ENCODE measurements at regions not wholly inside any gene's neighbourhood (a gene's known extent, or its start where the extent isn't known, plus 50 kb on each side); places are given as distances from the start of the nearest gene placed in this dataset.

GRCh38 chr5:38207343-38207742, 51.0 kb upstream of the EGFLAM start:
- H3K27ac Mint-ChIP-seq: no peak overlapping the region
- no peaks in the 10 kb centered on the region for H3K9me3 Mint-ChIP-seq
- no peaks in the 10 kb centered on the region for H3K36me3 Mint-ChIP-seq
- H3K4me1 Mint-ChIP-seq: no peaks in the 10 kb centered on the region
- POLR2A ChIA-PET: no interaction called here
- peaks cover 6% of the 10 kb centered on the region for H3K27me3 Mint-ChIP-seq
- ATAC-seq (ENCODE audit: low read depth) (no peak), DNase-seq (no peak)
- H3K4me3 Mint-ChIP-seq: no peak overlapping the region

DNA sequence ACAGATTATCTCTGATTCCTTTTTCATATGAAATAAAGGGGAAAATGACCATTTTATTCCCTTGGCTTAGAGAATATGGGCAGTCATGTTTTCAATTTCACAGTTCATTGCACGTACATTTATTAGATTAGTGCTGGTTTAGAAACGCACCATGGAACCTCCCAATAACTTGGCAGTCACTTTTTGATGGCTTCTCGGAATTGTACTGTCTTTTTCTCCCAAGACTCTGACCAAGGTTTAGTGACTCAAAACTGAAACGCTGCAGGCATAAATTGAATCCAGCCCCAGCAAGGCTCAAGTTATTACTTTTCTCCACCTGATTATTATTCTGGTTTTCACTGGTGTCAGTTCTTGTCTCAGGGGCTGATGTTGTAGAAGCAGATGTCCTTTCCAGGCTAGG, 55.6 kb upstream of the EGFLAM start:
- H3K4me1 Mint-ChIP-seq: no peaks in the 10 kb centered on the region
- H3K36me3 Mint-ChIP-seq: no peaks in the 10 kb centered on the region
- POLR2A ChIA-PET: no interaction called here
- ATAC-seq (ENCODE audit: low read depth) (no peak), DNase-seq (no peak)
- no peaks in the 10 kb centered on the region for H3K9me3 Mint-ChIP-seq
- no peak overlapping the region for H3K27ac Mint-ChIP-seq
- no peak overlapping the region for H3K4me3 Mint-ChIP-seq
- peaks cover 3% of the 10 kb centered on the region for H3K27me3 Mint-ChIP-seq

DNA sequence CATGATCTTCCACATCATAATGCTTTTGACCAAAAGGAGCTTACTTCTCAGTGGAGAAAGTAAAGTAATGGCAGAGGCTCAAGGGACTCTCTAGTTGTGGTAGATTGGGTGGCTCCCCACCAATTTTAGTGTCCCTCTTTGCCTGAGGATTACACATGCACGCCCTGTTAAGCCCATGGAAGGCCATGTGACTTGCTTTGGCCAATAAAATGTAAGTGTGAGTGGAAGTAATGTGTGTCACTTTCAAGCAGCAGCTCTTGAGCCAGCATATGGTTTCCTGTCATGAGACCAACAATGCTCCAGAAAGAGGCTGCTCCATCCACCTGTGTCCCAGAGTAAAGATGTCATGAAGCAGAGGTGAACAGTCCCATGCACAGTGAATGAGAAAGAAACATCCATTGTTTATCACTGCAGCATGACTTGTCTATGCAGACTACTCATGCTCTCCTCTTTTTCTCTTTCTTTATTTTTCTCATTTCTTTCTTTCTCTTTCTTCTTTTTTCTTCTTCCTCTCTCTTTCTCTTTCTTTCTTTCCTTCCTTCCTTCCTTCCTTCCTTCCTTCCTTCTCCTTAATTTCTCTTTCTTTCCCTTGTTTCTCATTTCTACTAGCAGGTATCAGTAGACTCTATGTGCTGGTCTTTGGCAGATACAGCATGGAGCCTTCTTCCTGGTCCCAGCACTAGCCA, 57.3 kb upstream of the EGFLAM start:
- H3K27ac Mint-ChIP-seq: no peak overlapping the region
- no peak for ATAC-seq (ENCODE audit: low read depth)
- H3K9me3 Mint-ChIP-seq: no peaks in the 10 kb centered on the region
- no peaks in the 10 kb centered on the region for H3K36me3 Mint-ChIP-seq
- DNase-seq: no peak
- no peaks in the 10 kb centered on the region for H3K27me3 Mint-ChIP-seq
- H3K4me3 Mint-ChIP-seq: no peak overlapping the region
- POLR2A ChIA-PET: no interaction called here
- no peaks in the 10 kb centered on the region for H3K4me1 Mint-ChIP-seq

DNA sequence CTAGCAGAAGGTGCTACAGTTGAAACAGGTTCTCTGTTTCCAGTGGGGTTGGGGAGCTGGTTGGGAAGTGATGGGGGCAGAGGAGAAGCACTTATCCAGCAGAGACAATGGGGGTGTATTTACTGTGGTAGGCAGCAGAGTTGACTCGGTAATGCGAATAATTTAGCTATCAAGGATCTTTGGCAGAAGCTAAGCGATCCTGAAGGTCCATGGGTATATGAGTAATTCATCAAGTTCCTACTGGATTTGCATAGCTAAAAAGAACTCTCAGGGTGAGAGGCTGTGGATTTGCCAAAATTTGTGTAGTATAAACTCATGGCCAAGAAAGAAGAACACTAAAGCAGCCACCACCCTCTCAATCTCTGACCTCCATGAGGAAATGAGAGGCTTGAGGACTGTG, 61.2 kb upstream of the EGFLAM start:
- peaks cover 13% of the 10 kb centered on the region for H3K27me3 Mint-ChIP-seq
- H3K4me1 Mint-ChIP-seq: no peaks in the 10 kb centered on the region
- POLR2A ChIA-PET: no interaction called here
- no peak overlapping the region for H3K27ac Mint-ChIP-seq
- H3K36me3 Mint-ChIP-seq: no peaks in the 10 kb centered on the region
- DNase-seq (no peak), ATAC-seq (ENCODE audit: low read depth) (no peak)
- H3K9me3 Mint-ChIP-seq: no peaks in the 10 kb centered on the region
- no peak overlapping the region for H3K4me3 Mint-ChIP-seq

DNA sequence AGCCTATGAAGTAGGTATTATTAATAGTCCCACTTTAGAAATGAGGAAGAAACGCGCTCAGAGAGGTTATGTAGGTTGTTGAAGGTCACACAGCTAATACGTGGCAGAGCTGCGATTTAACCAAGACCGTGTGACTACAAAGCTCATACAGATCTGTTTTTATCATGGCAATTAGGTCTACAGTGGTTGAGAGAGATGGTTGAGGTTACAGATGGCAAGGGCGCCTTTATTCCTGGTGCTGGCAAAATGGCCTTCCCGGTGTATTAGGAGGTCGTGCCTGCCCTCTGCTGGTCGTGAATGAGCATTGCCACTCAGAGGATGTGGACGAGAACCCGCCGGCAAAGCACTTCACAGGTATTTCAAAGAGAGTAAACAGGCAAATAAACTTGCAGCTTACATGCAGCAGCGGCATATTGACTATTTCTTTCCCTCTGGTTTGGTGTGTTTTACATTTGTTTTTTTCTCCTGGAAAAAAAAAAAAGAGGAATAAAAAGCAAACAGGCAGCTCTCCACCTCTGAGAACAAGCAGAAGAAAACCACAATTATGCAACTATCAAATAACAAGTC, 65.3 kb upstream of the EGFLAM start:
- Mint-ChIP-seq H3K4me3 (no peak overlapping the region), H3K9me3 (no peaks in the 10 kb centered on the region), H3K27ac (no peak overlapping the region), H3K36me3 (no peaks in the 10 kb centered on the region), H3K4me1 (no peaks in the 10 kb centered on the region), H3K27me3 (peaks cover 15% of the 10 kb centered on the region)
- DNase-seq (peak; percentile 60), ATAC-seq (ENCODE audit: low read depth) (no peak)
- POLR2A ChIA-PET: no interaction called here

DNA sequence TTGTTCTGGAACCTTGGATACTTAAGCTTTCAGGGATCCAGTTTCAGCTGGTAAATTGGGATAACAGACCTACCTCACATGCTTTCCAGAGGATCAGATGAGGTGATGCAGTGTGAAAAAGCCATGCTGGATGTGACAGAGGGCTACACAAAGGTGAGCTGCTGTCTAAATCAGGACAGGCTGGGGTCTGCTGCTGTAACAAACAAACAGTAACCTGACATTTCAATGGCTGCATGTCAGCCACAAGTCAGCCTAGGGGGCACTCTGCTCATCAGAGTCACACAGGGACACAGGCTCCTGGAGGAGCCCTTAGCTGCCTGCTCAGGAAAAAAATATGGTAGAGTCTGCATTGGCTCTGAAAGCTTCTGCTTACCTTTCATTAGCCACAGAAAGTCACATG, 66.7 kb upstream of the EGFLAM start:
- Mint-ChIP-seq H3K4me1 (no peaks in the 10 kb centered on the region), H3K4me3 (no peak overlapping the region), H3K27me3 (peaks cover 18% of the 10 kb centered on the region), H3K36me3 (no peaks in the 10 kb centered on the region), H3K9me3 (no peaks in the 10 kb centered on the region), H3K27ac (no peak overlapping the region)
- no peak for DNase-seq
- ATAC-seq (ENCODE audit: low read depth): no peak
- POLR2A ChIA-PET: no interaction called here

DNA sequence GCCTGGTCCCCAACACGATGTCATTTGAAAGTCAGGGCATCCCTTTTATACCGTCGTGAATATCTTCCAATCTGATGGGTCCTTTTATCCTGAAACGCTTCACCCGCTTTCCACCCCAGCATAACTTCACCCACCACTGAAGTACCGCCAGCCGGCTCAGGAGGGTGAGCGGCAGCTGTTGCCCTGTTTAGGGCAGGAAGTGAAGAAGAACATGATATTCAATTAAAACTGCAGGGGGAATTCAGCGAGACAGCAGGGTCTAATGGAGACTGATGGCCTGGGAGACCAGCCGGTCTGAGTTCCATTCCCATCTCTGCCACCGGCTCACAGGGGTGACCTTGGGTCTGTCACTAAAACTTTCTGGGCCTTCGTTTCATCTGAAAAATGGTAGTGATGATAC, 68.2 kb upstream of the EGFLAM start:
- no peaks in the 10 kb centered on the region for H3K4me1 Mint-ChIP-seq
- no peak overlapping the region for H3K4me3 Mint-ChIP-seq
- DNase-seq: no peak
- no peak overlapping the region for H3K27ac Mint-ChIP-seq
- H3K9me3 Mint-ChIP-seq: no peaks in the 10 kb centered on the region
- ATAC-seq (ENCODE audit: low read depth): no peak
- POLR2A ChIA-PET: no interaction called here
- H3K36me3 Mint-ChIP-seq: no peaks in the 10 kb centered on the region
- H3K27me3 Mint-ChIP-seq: peaks cover 17% of the 10 kb centered on the region

DNA sequence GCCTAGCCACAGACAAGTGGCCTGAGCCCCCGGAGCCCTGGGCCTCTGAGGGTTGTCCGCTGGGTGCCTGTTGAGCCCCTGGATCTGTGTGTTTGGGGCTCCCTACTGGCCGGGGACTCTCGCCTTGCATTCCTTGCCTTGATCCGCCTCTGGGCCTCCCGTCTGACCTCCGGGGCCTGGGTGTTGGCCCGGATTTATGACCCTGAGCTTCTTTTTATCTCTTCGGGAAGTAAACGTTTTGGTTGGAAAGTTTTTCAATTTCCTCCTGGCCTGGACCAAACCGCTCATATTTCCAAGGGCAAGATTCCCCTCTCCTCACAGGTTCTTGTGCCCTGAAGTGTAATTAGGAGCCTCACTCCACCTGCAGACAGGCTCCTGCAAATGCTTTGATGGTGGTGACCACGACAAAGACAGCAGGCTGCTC, 69.3 kb upstream of the EGFLAM start:
- no peaks in the 10 kb centered on the region for H3K36me3 Mint-ChIP-seq
- no peaks in the 10 kb centered on the region for H3K9me3 Mint-ChIP-seq
- no peak overlapping the region for H3K27ac Mint-ChIP-seq
- DNase-seq (no peak), ATAC-seq (ENCODE audit: low read depth) (no peak)
- no peak overlapping the region for H3K4me3 Mint-ChIP-seq
- peaks cover 9% of the 10 kb centered on the region for H3K27me3 Mint-ChIP-seq
- POLR2A ChIA-PET: no interaction called here
- H3K4me1 Mint-ChIP-seq: no peaks in the 10 kb centered on the region

DNA sequence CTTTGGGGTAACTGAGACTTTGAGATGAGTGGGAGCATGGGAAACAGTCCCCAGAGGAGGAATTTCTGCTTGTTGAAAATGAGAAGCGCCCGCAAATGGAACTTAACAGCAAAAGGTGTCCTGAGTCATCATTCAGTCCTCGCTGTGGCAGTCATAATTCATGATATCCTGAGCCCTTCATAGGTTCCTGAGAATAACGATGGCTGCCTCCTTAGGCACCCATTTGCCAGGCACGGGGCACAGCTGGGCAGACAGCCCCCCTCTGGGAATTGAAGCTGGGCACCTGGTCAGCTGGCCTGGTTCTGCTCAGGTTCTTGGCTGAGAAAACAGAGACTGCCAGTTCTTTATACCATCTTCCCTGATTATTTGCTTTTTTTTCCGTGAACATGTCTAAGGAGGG, 69.8 kb upstream of the EGFLAM start:
- Mint-ChIP-seq H3K36me3 (no peaks in the 10 kb centered on the region), H3K4me3 (no peak overlapping the region), H3K4me1 (no peaks in the 10 kb centered on the region), H3K9me3 (no peaks in the 10 kb centered on the region), H3K27me3 (peaks cover 9% of the 10 kb centered on the region), H3K27ac (no peak overlapping the region)
- POLR2A ChIA-PET: no interaction called here
- DNase-seq: no peak
- ATAC-seq (ENCODE audit: low read depth): no peak

DNA sequence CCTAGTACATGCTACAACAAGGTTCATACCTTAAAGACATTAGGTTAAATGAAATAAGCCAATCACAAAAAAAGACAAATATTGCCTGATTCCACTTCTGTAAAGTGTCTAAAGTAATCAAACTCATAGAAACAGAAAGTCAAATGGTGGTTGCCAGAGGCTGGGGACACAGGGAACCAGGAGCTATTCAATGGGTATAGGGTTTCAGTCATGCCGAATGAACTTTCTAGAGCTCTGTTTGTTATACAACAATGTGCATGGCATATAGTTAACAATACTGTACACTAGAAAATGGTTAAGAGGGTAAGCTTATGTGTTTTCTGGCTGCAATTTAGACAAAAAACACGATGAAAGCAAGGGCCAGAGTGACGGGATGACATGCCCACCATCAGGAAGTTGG, 70.8 kb upstream of the EGFLAM start:
- Mint-ChIP-seq H3K9me3 (no peaks in the 10 kb centered on the region), H3K36me3 (no peaks in the 10 kb centered on the region), H3K4me3 (no peak overlapping the region), H3K27ac (no peak overlapping the region), H3K27me3 (peaks cover 5% of the 10 kb centered on the region), H3K4me1 (no peaks in the 10 kb centered on the region)
- no peak for ATAC-seq (ENCODE audit: low read depth)
- no peak for DNase-seq
- POLR2A ChIA-PET: no interaction called here

DNA sequence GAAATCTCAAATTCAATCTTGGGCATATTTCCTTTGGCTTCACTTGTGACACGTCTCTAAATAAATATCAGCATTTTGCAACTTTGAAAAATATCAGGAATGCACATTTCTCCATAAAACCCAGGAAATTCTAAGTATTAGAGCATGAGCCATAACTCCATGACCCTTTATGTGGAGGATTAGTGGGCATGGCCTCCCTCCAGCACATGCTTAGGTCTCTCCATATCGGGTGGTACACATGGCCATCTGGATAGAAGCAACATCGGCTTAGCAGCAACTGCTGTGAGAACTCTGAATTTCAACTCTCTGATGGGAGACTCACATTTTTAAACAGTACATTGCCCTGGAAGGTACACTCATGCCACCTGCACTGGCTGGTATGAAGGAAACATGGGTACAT, 73.7 kb upstream of the EGFLAM start:
- peaks cover 7% of the 10 kb centered on the region for H3K27me3 Mint-ChIP-seq
- no peaks in the 10 kb centered on the region for H3K9me3 Mint-ChIP-seq
- ATAC-seq (ENCODE audit: low read depth): no peak
- DNase-seq: no peak
- no peak overlapping the region for H3K27ac Mint-ChIP-seq
- no peak overlapping the region for H3K4me3 Mint-ChIP-seq
- H3K36me3 Mint-ChIP-seq: no peaks in the 10 kb centered on the region
- no peaks in the 10 kb centered on the region for H3K4me1 Mint-ChIP-seq
- POLR2A ChIA-PET: no interaction called here

- no peak overlapping the region for H3K4me3 Mint-ChIP-seq
- no peaks in the 10 kb centered on the region for H3K9me3 Mint-ChIP-seq
- peaks cover 6% of the 10 kb centered on the region for H3K27me3 Mint-ChIP-seq
- H3K36me3 Mint-ChIP-seq: no peaks in the 10 kb centered on the region
- no peaks in the 10 kb centered on the region for H3K4me1 Mint-ChIP-seq
- ATAC-seq (ENCODE audit: low read depth) (no peak), DNase-seq (no peak)
- H3K27ac Mint-ChIP-seq: no peak overlapping the region
- POLR2A ChIA-PET: no interaction called here
Observed at GRCh38 chr5:38182991-38183390, 75.4 kb upstream of the EGFLAM start.

DNA sequence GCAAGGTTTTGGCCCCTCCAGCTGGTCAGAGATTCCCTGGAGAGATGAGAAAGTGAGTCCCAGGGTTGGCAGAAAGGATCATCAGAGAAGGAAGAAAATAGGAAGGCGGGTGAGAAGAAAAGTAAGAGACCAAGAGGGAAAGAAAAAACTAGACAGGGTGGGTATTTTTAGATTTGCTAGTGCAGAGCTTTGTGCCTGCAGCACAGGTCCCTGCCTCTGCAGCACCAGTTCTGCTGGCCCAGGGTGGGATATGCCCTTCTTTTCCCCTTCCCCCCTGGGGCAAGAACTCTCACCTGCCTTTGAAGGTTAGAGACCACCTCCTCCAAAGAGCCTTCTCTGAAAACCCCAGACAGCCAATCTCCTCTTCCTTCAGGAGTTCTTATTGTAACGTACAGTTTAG, 90.3 kb upstream of the EGFLAM start:
- Mint-ChIP-seq H3K4me3 (no peak overlapping the region), H3K27me3 (no peaks in the 10 kb centered on the region), H3K36me3 (no peaks in the 10 kb centered on the region), H3K27ac (no peak overlapping the region), H3K4me1 (no peaks in the 10 kb centered on the region), H3K9me3 (no peaks in the 10 kb centered on the region)
- ATAC-seq (ENCODE audit: low read depth) (no peak), DNase-seq (no peak)
- POLR2A ChIA-PET: no interaction called here

- no peaks in the 10 kb centered on the region for H3K9me3 Mint-ChIP-seq
- no peak overlapping the region for H3K27ac Mint-ChIP-seq
- no peak overlapping the region for H3K4me3 Mint-ChIP-seq
- no peaks in the 10 kb centered on the region for H3K4me1 Mint-ChIP-seq
- no peaks in the 10 kb centered on the region for H3K36me3 Mint-ChIP-seq
- POLR2A ChIA-PET: no interaction called here
- ATAC-seq (ENCODE audit: low read depth) (no peak), DNase-seq (no peak)
- H3K27me3 Mint-ChIP-seq: no peaks in the 10 kb centered on the region
Observed at GRCh38 chr5:38167562-38167996, 90.8 kb upstream of the EGFLAM start.

GRCh38 chr5:38166832-38167231, 91.5 kb upstream of the EGFLAM start:
- POLR2A ChIA-PET: no interaction called here
- Mint-ChIP-seq H3K9me3 (no peaks in the 10 kb centered on the region), H3K27me3 (no peaks in the 10 kb centered on the region), H3K27ac (no peak overlapping the region), H3K4me3 (no peak overlapping the region), H3K4me1 (no peaks in the 10 kb centered on the region), H3K36me3 (no peaks in the 10 kb centered on the region)
- ATAC-seq (ENCODE audit: low read depth) (no peak), DNase-seq (no peak)

Data from activated naive CD8-positive, alpha-beta T cell treated with anti-CD3 and anti-CD28 coated beads, Interleukin-2, amount 10 ng/mL, durations not matched to agents 7 days and 5 days (primary cell).